Esophagus squamous epithelium (tissue), 4 donors: ENCODE measurements at regions not wholly inside any gene's neighbourhood (a gene's known extent, or its start where the extent isn't known, plus 50 kb on each side); places are given as distances from the start of the nearest gene placed in this dataset.
"Not testable (repeated sequence)": the region's sequence is repeated elsewhere in the genome, so short reads cannot be mapped to it uniquely, and the experiment has no call there.

ENCODE experiments used
- POLR2A ChIP-seq, 4 donors: fragments of 450-650 bp; IDR thresholded peaks; one replicate each; pipeline ENCODE4 v1.6.1; 2017; ENCODE audit warnings: antibody characterized with exemption in 4 of 4, mild to moderate bottlenecking in 4 of 4, moderate library complexity in 3 of 4
- TF ChIP-seq, protein P1 (sequence below), 6 experiments: fragments of 450-650 bp in 4 of 6; fragments of 200-600 bp in 2 of 6; sonication (generic) in 2 of 6; IDR thresholded peaks; one replicate each; pipeline ENCODE4 v1.5.1; 2016 to 2019; ENCODE audit warnings: antibody characterized with exemption in 6 of 6, mild to moderate bottlenecking in 4 of 6, moderate library complexity in 4 of 6

DNA sequence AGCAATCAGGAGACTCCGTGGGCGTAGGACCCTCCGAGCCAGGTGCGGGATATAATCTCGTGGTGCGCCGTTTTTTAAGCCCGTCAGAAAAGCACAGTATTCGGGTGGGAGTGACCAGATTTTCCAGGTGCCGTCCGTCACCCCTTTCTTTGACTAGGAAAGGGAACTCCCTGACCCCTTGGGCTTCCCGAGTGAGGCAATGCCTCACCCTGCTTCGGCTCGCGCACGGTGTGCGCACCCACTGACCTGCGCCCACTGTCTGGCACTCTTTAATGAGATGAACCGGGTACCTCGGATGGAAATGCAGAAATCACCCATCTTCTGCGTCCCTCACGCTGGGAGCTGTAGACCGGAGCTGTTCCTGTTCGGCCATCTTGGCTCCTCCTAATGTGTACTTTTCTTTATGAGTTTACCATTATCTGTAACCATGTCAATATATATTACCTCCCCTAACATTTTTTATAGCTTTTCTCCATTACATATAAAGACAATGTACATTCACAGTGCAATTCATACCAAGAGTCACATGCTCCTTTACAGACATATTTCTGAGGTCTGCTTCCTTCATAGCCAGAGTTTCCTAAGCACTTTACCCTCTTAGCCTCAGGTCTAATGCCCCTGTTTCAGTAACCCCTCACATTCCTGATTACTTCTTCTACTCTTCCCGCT lies 71.4 kb upstream of the TLE4 start:
- TF ChIP-seq, protein P1, sequence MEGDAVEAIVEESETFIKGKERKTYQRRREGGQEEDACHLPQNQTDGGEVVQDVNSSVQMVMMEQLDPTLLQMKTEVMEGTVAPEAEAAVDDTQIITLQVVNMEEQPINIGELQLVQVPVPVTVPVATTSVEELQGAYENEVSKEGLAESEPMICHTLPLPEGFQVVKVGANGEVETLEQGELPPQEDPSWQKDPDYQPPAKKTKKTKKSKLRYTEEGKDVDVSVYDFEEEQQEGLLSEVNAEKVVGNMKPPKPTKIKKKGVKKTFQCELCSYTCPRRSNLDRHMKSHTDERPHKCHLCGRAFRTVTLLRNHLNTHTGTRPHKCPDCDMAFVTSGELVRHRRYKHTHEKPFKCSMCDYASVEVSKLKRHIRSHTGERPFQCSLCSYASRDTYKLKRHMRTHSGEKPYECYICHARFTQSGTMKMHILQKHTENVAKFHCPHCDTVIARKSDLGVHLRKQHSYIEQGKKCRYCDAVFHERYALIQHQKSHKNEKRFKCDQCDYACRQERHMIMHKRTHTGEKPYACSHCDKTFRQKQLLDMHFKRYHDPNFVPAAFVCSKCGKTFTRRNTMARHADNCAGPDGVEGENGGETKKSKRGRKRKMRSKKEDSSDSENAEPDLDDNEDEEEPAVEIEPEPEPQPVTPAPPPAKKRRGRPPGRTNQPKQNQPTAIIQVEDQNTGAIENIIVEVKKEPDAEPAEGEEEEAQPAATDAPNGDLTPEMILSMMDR (IDR thresholded peaks at IDR 0.05): not testable (repeated sequence)
- TF ChIP-seq POLR2A (IDR thresholded peaks at IDR 0.05): not testable (repeated sequence)
